K562 (cell line): ENCODE measurements at regions not wholly inside any gene's neighbourhood (a gene's known extent, or its start where the extent isn't known, plus 50 kb on each side); places are given as distances from the start of the nearest gene placed in this dataset.

Source experiments
- ATAC-seq: fragments of 200-7000 bp; cut with Tn5 transposase; 3 replicates; pipeline ENCODE4 v1.9.1; 2020; ENCODE audit warnings: moderate library complexity
- BruUV-seq: library from RNA; stranded (reverse); fragments of 400-500 nt; replicated peaks from 2 replicates; lab custom pipeline; 2021; lab: Mats Ljungman, UMichigan
- CTCF ChIA-PET: fragments of 300-600 bp; formaldehyde crosslinking; extraction: SDS; loops from one replicate; lab custom pipeline; 2021; ENCODE audit warnings: low intra/inter-chr PET ratio; lab: Yijun Ruan, JAX
- POLR2A ChIA-PET: fragments of 300-600, 350-650 bp; sonication (Branson Sonifier 250); formaldehyde crosslinking; extraction: SDS; loops from one replicate; lab custom pipeline; 2021; ENCODE audit warnings: antibody characterized with exemption, inconsistent platforms; lab: Yijun Ruan, JAX
- DNase-seq, 4 experiments: peaks; one replicate each; pipeline versions ENCODE4 v3.0.0 to v3.0.0-alpha.2; 2011 to 2018; ENCODE audit warnings: low spot score in 3 of 4, mixed read lengths in 3 of 4; ENCODE audit errors: extremely low read depth in 1 of 4
- FAIRE-seq: peaks from 2 replicates; lab custom pipeline; 2011; peaks lifted over from hg19 to GRCh38; lab: Jason Lieb, UNC
- H2AFZ ChIP-seq: 2 replicates; pipeline ENCODE4 v1.6.0; 2011; ENCODE audit warnings: low read depth, low read length, control low read depth, inconsistent platforms
- H3K27ac ChIP-seq: fragments of 200-600 bp; 3 replicates; pipeline ENCODE4 v1.8.0; 2011; ENCODE audit warnings: low read depth, mild to moderate bottlenecking, control low read depth, inconsistent platforms, low read length, moderate library complexity, mixed read lengths; ENCODE audit errors: extremely low read depth
- H3K27me3 ChIP-seq, 2 experiments: fragments of 300-600 bp in 1 of 2; 2 replicates in 1 of 2; 3 replicates in 1 of 2; pipeline versions ENCODE4 v1.6.0 to v1.8.0; 2011; ENCODE audit warnings: inconsistent platforms in 2 of 2, low read length in 2 of 2, mild to moderate bottlenecking in 1 of 2, mixed read lengths in 1 of 2, moderate library complexity in 1 of 2; ENCODE audit not compliant: control insufficient read depth in 2 of 2, insufficient read depth in 2 of 2
- H3K36me3 ChIP-seq: fragments of 300-600 bp; 3 replicates; pipeline ENCODE4 v1.8.0; 2011; ENCODE audit warnings: mild to moderate bottlenecking, low read length, inconsistent platforms; ENCODE audit not compliant: control insufficient read depth, insufficient read depth
- H3K4me1 ChIP-seq, 2 experiments: fragments of 200-600 bp in 1 of 2; replicated peaks in 1 of 2; 2 replicates in 1 of 2; 3 replicates in 1 of 2; pipeline versions ENCODE4 v1.5.1 to v1.8.0; 2011; ENCODE audit warnings: inconsistent platforms in 2 of 2, low read length in 2 of 2, mild to moderate bottlenecking in 1 of 2, mixed read lengths in 1 of 2, moderate library complexity in 1 of 2; ENCODE audit not compliant: control insufficient read depth in 2 of 2, insufficient read depth in 2 of 2
- H3K4me2 ChIP-seq: 2 replicates; pipeline ENCODE4 v1.6.1; 2011; ENCODE audit warnings: low read length, control low read depth, inconsistent platforms, mixed read lengths; ENCODE audit not compliant: insufficient read depth
- H3K4me3 ChIP-seq: fragments of 200-600 bp; sonication (generic), shearing (Covaris generic); 2 replicates; pipeline ENCODE4 v1.5.1; 2016; ENCODE audit warnings: control low read depth, inconsistent platforms
- H3K79me2 ChIP-seq: fragments of 200-600 bp; 3 replicates; pipeline ENCODE4 v1.8.0; 2011; ENCODE audit warnings: low read length, inconsistent platforms; ENCODE audit not compliant: control insufficient read depth, insufficient read depth
- H3K9ac ChIP-seq, 2 experiments: 2 replicates each; pipeline versions ENCODE4 v1.6.0 to v1.6.1; 2011; ENCODE audit warnings: low read depth in 2 of 2, low read length in 2 of 2, control low read depth in 1 of 2, inconsistent platforms in 1 of 2, mild to moderate bottlenecking in 1 of 2, mixed read lengths in 1 of 2; ENCODE audit not compliant: insufficient read depth in 1 of 2
- H3K9me1 ChIP-seq: one replicate; pipeline ENCODE4 v1.6.0; 2011; ENCODE audit warnings: inconsistent platforms, mild to moderate bottlenecking, low read length, moderate library complexity; ENCODE audit not compliant: control insufficient read depth, insufficient read depth
- H3K9me3 ChIP-seq: replicated peaks from 2 replicates; pipeline ENCODE4 v1.5.1; 2011; ENCODE audit warnings: low read depth, low read length, inconsistent platforms; ENCODE audit not compliant: control insufficient read depth, insufficient read depth
- H4K20me1 ChIP-seq: replicated peaks from 2 replicates; pipeline ENCODE4 v1.6.1; 2011; ENCODE audit warnings: low read length, inconsistent platforms, mixed read lengths; ENCODE audit not compliant: control insufficient read depth, insufficient read depth
- BCOR ChIP-seq: fragments of 450-650 bp; IDR thresholded peaks from 2 replicates; pipeline ENCODE4 v1.6.1; 2016
- CBX5 ChIP-seq: IDR thresholded peaks from 2 replicates; pipeline ENCODE4 v1.6.1; 2014; ENCODE audit warnings: low read depth, borderline replicate concordance
- CEBPB ChIP-seq: fragments of 450-650 bp; IDR thresholded peaks from 2 replicates; pipeline ENCODE4 v1.6.1; 2016; ENCODE audit warnings: missing genetic modification characterization, missing compliant biosample characterization
- CHAMP1 ChIP-seq: fragments of 450-650 bp; IDR thresholded peaks from 2 replicates; pipeline ENCODE4 v1.6.1; 2016; ENCODE audit warnings: mild to moderate bottlenecking
- CXXC5 ChIP-seq: fragments of 250-450 bp; sonication (Bioruptor Pico); IDR thresholded peaks from 2 replicates; pipeline ENCODE4 v1.8.0; 2022; ENCODE audit warnings: inconsistent platforms, mild to moderate bottlenecking, moderate library complexity
- FUS ChIP-seq: fragments of 200-400 bp; formaldehyde crosslinking; optimal IDR thresholded peaks from 2 replicates; pipeline ENCODE3; 2017; ENCODE audit warnings: low read depth, low read length
- MIER1 ChIP-seq: fragments of 450-650 bp; IDR thresholded peaks from 2 replicates; pipeline ENCODE4 v1.6.1; 2016; ENCODE audit warnings: antibody characterized with exemption, mild to moderate bottlenecking, low read depth
- NCOA6 ChIP-seq: fragments of 450-650 bp; IDR thresholded peaks from 2 replicates; pipeline ENCODE4 v1.6.1; 2017; ENCODE audit warnings: mild to moderate bottlenecking
- NR1H2 ChIP-seq: sonication (generic); formaldehyde crosslinking; IDR thresholded peaks from 2 replicates; pipeline ENCODE4 v1.4.0; 2020; ENCODE audit warnings: mild to moderate bottlenecking, missing genetic modification reagents
- RBM25 ChIP-seq: fragments of 200-400 bp; formaldehyde crosslinking; IDR thresholded peaks from 2 replicates; pipeline ENCODE4 v1.6.1; 2018; ENCODE audit warnings: low read length, low read depth, moderate library complexity; ENCODE audit not compliant: severe bottlenecking
- ZFP36 ChIP-seq: fragments of 150-350 bp; IDR thresholded peaks from 2 replicates; pipeline ENCODE4 v1.6.1; 2018; ENCODE audit warnings: low read length, low read depth; ENCODE audit not compliant: partially characterized antibody
- ZNF174 ChIP-seq: fragments of 250-450 bp; sonication (Bioruptor Pico); IDR thresholded peaks from 2 replicates; pipeline ENCODE4 v1.4.0; 2020; ENCODE audit warnings: mild to moderate bottlenecking
- ZNF318 ChIP-seq, 2 experiments: fragments of 450-650 bp; IDR thresholded peaks; 2 replicates each; pipeline ENCODE4 v1.6.1; 2016; ENCODE audit warnings: mild to moderate bottlenecking in 2 of 2, borderline replicate concordance in 1 of 2, low read depth in 1 of 2, moderate library complexity in 1 of 2
- WGBS: fragments of 100-300 bp; shearing (Covaris generic); methylation state at CpG from one replicate; pipeline ENCODE4 v1.1.6; 2016; ENCODE audit warnings: low coverage, mixed read lengths; ENCODE audit not compliant: insufficient coverage; ENCODE audit errors: missing lambda C conversion rate; 5-methylcytosine and 5-hydroxymethylcytosine counted together
- in situ Hi-C: fragments of 300-500 bp; cut with MboI; formaldehyde crosslinking; loops from 4 replicates; pipeline ENCODE4 v1.15.0; 2018; ENCODE audit warnings: inconsistent platforms, mixed read lengths
- intact Hi-C: fragments of 100-400 bp; cut with micrococcal nuclease; formaldehyde crosslinking; loops from 2 replicates; pipeline ENCODE4 v1.14.2; 2022

GRCh38 chr7:110557-111232 lies 81.7 kb upstream of the FAM20C start:
- no peak overlapping the region for H3K27ac ChIP-seq
- no peaks in the 10 kb centered on the region for H3K36me3 ChIP-seq
- TF ChIP-seq MIER1, result no peak
- TF ChIP-seq CHAMP1, result no peak
- no peak for TF ChIP-seq NCOA6
- no peak for TF ChIP-seq CXXC5 (CRISPR knock-in tag)
- no peak for TF ChIP-seq CBX5
- peak; percentile 71 for TF ChIP-seq RBM25
- peak; percentile 58 for TF ChIP-seq ZFP36
- no peak for TF ChIP-seq ZNF318 (IDR thresholded peaks at IDR 0.05; ENCODE audit: borderline replicate concordance in 1 of 2, low read depth in 1 of 2)
- no peak for TF ChIP-seq FUS
- no peak for TF ChIP-seq CEBPB (tag)
- no peak for TF ChIP-seq NR1H2 (CRISPR knock-in tag)
- TF ChIP-seq BCOR, result peak; percentile 62; the same call in 1 of the 2 replicates
- no peak for TF ChIP-seq ZNF174 (CRISPR knock-in tag)
- in situ Hi-C loops (no loop called here), intact Hi-C loops (no loop called here)
- H4K20me1 ChIP-seq, result no peaks in the 10 kb centered on the region
- ATAC-seq (no peak), FAIRE-seq (no peak), DNase-seq (no peak)
- WGBS, result under 1% methylated on average over 11 of the region's 11 CpGs
- peaks cover 38 to 56% of the 10 kb centered on the region in 2 experiments for H3K27me3 ChIP-seq
- POLR2A ChIA-PET, result interaction anchor here (0.6 to 1.2 kb wide), 3 partner anchors 11 to 34 kb away, joined by 3 read pairs; no protein-coding TSS in a partner anchor
- H3K4me2 ChIP-seq, result no peak overlapping the region
- CTCF ChIA-PET, result no interaction called here
- no peak overlapping the region for H3K9ac ChIP-seq
- H3K9me1 ChIP-seq, result no peaks in the 10 kb centered on the region
- H2AFZ ChIP-seq, result no peak overlapping the region
- BruUV-seq, result no TSS peak
- H3K4me3 ChIP-seq, result no peak overlapping the region
- H3K9me3 ChIP-seq, result peaks cover 3% of the 10 kb centered on the region
- H3K79me2 ChIP-seq, result no peaks in the 10 kb centered on the region
- no peaks in the 10 kb centered on the region for H3K4me1 ChIP-seq
